GM23338 (cell line): ENCODE measurements at regions not wholly inside any gene's neighbourhood (a gene's known extent, or its start where the extent isn't known, plus 50 kb on each side); places are given as distances from the start of the nearest gene placed in this dataset.

ENCODE experiments used
- EZH2 ChIP-seq: fragments of 200-600 bp; sonication (generic); IDR thresholded peaks from one replicate; pipeline ENCODE4 v1.8.0; 2017; ENCODE audit warnings: antibody characterized with exemption, mild to moderate bottlenecking, low read depth; ENCODE audit not compliant: unreplicated experiment
- POLR2AphosphoS5 ChIP-seq: IDR thresholded peaks from 2 replicates; pipeline ENCODE4 v1.6.1; 2016; ENCODE audit warnings: antibody characterized with exemption, low read depth
- STAT1 ChIP-seq: IDR thresholded peaks from one replicate; pipeline ENCODE4 v1.6.1; 2016; ENCODE audit warnings: antibody characterized with exemption; ENCODE audit not compliant: unreplicated experiment
- ZNF114 ChIP-seq: fragments of 250-450 bp; sonication (Bioruptor Pico); IDR thresholded peaks from 2 replicates; pipeline ENCODE4 v1.5.0; 2020; ENCODE audit warnings: mild to moderate bottlenecking, moderate library complexity
- TF ChIP-seq, protein P1 (sequence below), 2 experiments: fragments of 200-600 bp in 1 of 2; sonication (generic) in 1 of 2; conservative IDR thresholded peaks; 2 replicates each; pipeline versions ENCODE4 v1.5.1 to v1.6.1; 2016 to 2017; ENCODE audit warnings: antibody characterized with exemption in 2 of 2, low read depth in 2 of 2, mild to moderate bottlenecking in 2 of 2, moderate library complexity in 1 of 2
- TF ChIP-seq, protein P2 (sequence below): fragments of 250-450 bp; sonication (Bioruptor Pico); IDR thresholded peaks from 2 replicates; pipeline ENCODE4 v1.5.0; 2020; ENCODE audit warnings: mild to moderate bottlenecking, moderate library complexity
- TF ChIP-seq, protein P3 (sequence below): IDR thresholded peaks from one replicate; pipeline ENCODE4 v1.6.1; 2018; ENCODE audit warnings: antibody characterized with exemption; ENCODE audit not compliant: unreplicated experiment

DNA sequence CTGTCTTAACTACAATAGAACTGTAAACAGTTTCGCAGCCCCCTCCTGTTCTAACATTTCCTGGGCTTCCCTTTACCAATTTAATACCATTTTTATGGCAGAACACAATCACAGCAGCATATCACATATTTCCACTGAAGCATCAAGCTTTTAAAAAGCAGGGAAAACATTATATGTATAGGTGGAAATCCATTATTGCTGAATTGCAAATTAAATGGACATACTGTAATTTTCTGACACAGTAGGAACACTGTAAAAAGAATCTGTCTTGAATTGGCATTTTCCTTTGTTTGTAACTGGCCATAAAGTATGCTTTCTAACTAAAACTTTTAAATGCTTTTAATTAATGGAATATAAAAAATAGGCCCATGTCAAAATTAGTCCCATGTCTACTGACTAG is 1385.8 kb downstream of the SI start:
- TF ChIP-seq POLR2AphosphoS5, result no peak
- TF ChIP-seq, protein P1, sequence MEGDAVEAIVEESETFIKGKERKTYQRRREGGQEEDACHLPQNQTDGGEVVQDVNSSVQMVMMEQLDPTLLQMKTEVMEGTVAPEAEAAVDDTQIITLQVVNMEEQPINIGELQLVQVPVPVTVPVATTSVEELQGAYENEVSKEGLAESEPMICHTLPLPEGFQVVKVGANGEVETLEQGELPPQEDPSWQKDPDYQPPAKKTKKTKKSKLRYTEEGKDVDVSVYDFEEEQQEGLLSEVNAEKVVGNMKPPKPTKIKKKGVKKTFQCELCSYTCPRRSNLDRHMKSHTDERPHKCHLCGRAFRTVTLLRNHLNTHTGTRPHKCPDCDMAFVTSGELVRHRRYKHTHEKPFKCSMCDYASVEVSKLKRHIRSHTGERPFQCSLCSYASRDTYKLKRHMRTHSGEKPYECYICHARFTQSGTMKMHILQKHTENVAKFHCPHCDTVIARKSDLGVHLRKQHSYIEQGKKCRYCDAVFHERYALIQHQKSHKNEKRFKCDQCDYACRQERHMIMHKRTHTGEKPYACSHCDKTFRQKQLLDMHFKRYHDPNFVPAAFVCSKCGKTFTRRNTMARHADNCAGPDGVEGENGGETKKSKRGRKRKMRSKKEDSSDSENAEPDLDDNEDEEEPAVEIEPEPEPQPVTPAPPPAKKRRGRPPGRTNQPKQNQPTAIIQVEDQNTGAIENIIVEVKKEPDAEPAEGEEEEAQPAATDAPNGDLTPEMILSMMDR (conservative IDR thresholded peaks at IDR 0.05; ENCODE audit: low read depth in 2 of 2), result no peak
- no peak for TF ChIP-seq ZNF114 (CRISPR knock-in tag)
- TF ChIP-seq STAT1, result no peak
- TF ChIP-seq EZH2, result no peak
- TF ChIP-seq, protein P2, sequence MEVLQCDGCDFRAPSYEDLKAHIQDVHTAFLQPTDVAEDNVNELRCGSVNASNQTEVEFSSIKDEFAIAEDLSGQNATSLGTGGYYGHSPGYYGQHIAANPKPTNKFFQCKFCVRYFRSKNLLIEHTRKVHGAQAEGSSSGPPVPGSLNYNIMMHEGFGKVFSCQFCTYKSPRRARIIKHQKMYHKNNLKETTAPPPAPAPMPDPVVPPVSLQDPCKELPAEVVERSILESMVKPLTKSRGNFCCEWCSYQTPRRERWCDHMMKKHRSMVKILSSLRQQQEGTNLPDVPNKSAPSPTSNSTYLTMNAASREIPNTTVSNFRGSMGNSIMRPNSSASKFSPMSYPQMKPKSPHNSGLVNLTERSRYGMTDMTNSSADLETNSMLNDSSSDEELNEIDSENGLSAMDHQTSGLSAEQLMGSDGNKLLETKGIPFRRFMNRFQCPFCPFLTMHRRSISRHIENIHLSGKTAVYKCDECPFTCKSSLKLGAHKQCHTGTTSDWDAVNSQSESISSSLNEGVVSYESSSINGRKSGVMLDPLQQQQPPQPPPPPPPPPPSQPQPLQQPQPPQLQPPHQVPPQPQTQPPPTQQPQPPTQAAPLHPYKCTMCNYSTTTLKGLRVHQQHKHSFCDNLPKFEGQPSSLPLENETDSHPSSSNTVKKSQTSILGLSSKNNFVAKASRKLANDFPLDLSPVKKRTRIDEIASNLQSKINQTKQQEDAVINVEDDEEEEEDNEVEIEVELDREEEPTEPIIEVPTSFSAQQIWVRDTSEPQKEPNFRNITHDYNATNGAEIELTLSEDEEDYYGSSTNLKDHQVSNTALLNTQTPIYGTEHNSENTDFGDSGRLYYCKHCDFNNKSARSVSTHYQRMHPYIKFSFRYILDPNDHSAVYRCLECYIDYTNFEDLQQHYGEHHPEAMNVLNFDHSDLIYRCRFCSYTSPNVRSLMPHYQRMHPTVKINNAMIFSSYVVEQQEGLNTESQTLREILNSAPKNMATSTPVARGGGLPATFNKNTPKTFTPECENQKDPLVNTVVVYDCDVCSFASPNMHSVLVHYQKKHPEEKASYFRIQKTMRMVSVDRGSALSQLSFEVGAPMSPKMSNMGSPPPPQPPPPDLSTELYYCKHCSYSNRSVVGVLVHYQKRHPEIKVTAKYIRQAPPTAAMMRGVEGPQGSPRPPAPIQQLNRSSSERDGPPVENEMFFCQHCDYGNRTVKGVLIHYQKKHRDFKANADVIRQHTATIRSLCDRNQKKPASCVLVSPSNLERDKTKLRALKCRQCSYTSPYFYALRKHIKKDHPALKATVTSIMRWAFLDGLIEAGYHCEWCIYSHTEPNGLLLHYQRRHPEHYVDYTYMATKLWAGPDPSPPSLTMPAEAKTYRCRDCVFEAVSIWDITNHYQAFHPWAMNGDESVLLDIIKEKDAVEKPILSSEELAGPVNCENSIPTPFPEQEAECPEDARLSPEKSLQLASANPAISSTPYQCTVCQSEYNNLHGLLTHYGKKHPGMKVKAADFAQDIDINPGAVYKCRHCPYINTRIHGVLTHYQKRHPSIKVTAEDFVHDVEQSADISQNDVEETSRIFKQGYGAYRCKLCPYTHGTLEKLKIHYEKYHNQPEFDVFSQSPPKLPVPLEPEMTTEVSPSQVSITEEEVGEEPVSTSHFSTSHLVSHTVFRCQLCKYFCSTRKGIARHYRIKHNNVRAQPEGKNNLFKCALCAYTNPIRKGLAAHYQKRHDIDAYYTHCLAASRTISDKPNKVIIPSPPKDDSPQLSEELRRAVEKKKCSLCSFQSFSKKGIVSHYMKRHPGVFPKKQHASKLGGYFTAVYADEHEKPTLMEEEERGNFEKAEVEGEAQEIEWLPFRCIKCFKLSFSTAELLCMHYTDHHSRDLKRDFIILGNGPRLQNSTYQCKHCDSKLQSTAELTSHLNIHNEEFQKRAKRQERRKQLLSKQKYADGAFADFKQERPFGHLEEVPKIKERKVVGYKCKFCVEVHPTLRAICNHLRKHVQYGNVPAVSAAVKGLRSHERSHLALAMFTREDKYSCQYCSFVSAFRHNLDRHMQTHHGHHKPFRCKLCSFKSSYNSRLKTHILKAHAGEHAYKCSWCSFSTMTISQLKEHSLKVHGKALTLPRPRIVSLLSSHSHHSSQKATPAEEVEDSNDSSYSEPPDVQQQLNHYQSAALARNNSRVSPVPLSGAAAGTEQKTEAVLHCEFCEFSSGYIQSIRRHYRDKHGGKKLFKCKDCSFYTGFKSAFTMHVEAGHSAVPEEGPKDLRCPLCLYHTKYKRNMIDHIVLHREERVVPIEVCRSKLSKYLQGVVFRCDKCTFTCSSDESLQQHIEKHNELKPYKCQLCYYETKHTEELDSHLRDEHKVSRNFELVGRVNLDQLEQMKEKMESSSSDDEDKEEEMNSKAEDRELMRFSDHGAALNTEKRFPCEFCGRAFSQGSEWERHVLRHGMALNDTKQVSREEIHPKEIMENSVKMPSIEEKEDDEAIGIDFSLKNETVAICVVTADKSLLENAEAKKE, result no peak
- TF ChIP-seq, protein P3, sequence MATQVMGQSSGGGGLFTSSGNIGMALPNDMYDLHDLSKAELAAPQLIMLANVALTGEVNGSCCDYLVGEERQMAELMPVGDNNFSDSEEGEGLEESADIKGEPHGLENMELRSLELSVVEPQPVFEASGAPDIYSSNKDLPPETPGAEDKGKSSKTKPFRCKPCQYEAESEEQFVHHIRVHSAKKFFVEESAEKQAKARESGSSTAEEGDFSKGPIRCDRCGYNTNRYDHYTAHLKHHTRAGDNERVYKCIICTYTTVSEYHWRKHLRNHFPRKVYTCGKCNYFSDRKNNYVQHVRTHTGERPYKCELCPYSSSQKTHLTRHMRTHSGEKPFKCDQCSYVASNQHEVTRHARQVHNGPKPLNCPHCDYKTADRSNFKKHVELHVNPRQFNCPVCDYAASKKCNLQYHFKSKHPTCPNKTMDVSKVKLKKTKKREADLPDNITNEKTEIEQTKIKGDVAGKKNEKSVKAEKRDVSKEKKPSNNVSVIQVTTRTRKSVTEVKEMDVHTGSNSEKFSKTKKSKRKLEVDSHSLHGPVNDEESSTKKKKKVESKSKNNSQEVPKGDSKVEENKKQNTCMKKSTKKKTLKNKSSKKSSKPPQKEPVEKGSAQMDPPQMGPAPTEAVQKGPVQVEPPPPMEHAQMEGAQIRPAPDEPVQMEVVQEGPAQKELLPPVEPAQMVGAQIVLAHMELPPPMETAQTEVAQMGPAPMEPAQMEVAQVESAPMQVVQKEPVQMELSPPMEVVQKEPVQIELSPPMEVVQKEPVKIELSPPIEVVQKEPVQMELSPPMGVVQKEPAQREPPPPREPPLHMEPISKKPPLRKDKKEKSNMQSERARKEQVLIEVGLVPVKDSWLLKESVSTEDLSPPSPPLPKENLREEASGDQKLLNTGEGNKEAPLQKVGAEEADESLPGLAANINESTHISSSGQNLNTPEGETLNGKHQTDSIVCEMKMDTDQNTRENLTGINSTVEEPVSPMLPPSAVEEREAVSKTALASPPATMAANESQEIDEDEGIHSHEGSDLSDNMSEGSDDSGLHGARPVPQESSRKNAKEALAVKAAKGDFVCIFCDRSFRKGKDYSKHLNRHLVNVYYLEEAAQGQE, result no peak
